ENCODE measurements at regions not wholly inside any gene's neighbourhood (a gene's known extent, or its start where the extent isn't known, plus 50 kb on each side); places are given as distances from the start of the nearest gene placed in this dataset.
"Not testable (repeated sequence)": the region's sequence is repeated elsewhere in the genome, so short reads cannot be mapped to it uniquely, and the experiment has no call there.

DNA sequence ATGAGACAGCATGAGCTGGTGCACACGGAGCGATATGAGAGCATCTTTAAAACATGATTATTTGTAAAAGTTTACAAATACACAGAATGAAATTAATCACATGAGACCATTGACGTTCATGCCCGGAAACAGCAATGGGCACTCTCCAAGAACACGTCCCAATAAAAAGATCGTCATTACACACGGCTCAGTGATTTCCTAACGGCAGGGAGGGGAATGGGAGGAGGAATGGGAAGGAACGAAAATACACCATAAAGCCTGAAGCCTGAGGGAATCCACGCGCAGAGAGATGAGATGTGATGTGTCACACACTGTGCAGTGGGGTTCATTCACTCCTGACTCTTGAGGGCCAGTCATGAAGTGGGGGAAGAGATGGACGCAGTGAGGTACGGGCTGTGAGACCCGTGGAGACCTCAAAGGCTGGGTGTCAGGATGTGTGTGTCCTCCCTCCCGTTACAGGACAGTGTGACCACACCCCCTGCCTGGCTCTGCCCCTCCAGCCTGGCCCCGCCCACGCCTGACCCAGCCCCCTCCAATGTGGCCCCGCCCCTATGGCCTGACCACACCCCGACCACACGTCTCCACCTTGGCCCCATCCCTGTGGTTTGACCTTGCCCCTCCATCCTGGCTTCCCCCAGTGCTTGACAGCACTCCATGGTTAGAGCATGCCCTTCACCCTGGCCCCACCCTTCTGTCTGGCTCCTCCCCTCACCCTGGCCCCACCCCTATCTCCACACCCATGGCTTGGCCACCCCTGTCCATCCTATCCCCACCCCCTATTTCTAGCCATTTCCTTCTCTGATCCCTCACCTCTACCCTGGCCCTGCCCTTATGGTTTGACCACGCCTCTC lies 270.5 kb upstream of the SFSWAP start:
- not testable (repeated sequence) for DNase-seq (ENCODE audit: low spot score)

DNA sequence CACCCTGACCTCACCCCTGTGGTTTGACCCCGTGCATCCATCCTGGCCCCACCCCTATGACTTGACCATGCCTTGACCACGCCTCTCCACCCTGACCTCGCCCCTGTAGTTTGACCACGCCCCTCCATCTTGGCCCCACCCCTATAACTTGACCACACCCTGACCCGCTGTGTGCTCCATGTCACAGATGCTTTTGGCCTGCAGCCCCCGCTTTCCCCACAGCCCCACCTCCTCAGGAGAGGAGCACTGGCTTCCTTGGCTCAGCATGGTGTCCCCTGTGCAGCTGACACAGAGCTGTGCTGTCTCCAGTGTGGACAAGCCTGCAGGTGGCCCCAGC lies 269.9 kb upstream of the SFSWAP start:
- DNase-seq (ENCODE audit: low spot score) = no peak

DNA sequence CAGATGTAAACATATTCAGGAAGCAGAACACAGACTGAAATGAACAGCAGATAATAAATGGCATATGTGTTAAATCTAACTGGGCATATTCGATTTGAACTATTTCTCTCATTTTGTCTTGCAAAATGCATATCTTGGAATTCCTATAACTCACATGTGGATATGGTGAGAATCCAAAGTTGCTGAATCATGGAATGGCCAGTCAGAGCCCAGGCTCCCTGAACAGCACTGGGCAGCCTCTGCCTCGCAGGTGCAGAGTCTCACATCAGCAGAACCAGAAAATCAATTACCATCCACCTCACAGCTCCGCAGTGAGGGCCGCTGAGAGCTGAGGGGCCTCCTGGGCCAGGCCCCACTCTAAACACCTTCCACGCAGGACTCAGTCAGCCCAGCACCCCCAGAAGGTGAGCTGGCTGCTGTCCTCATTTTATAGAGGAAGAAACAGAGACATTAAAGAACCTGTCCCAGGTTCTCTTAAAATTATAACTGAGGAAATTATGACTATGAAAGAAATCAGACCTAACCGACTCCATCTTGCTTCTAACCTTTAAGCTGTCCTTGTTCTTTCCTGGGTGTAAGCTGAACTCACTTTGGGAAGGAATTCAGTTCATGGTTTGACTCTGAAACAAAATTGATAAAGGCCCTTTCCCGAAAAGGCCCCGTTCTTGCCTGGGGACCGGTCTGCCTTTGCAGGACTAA lies 269.1 kb upstream of the SFSWAP start:
- no peak for DNase-seq (ENCODE audit: low spot score)

GRCh38 chr12:131442337-131442918 lies 268.5 kb upstream of the SFSWAP start:
- DNase-seq (ENCODE audit: low spot score) = no peak

DNA sequence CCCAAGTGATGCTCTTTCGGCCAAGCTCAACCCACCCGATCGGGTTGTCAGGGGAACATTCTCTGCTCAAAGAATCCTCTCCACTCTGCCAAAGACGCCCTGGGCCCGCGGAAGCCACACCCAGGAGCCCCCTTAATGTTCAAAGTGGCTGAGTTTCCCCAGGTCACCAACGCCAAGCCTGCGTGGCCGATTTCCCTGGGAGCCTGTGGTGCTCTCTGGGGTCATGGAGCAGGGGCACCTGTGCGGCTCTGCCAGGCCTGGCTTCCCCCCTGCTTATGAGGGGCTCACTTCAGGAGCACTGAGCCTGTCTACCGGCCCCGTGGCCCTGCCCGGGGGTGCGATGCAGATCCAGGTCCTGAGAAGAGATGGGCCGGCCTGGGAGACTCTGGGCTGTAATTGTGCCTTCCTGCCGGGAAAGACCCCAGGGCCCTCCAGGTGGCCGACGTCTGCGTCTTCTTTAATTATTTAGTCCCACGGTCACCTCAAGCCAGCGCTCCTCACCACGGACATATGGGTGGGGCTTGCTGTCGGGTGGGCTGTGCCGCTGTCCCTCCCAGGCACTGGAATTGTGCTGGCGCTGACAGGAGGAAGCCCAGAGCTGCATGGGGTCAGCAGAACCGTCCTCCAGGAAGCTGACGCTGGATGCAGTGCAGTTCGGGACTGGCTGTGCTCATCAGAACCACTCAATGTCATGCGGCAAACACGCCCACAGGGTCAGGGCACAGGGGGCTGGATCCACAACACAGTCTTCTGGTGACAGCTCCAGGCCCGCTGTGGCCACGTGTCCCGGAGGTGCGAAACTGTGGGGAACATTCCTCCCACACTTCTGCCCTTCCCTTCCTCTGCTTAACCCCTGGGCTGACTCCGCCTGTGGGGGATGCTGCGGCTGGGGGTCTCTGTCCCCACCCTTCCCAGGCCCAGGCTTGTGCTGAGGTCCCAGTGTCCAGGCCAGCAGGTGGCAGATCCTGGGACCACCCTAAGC lies 267.6 kb upstream of the SFSWAP start:
- DNase-seq (ENCODE audit: low spot score) = no peak

GRCh38 chr12:131444220-131445164 lies 266.4 kb upstream of the SFSWAP start:
- DNase-seq (ENCODE audit: low spot score) = no peak

GRCh38 chr12:131445184-131445774 lies 265.6 kb upstream of the SFSWAP start:
- no peak for DNase-seq (ENCODE audit: low spot score)

DNA sequence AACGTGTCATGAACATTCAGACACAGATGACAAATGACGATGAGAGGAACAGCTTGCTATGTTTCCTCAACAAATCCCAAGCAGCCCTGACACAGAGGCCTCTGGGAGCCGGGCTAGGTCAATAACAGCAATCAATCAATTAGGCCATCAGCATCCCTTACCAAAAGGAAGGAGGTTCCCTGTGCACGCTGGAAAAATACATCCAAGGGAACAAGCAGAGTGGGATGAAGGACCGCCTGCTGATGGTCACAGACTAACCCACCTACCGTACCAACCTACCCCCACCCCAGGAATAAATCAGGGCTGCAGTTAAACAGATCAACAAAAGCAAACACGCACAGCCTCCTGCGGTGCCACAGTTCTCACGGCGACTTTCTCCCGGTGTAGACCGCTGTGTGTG lies 265.1 kb upstream of the SFSWAP start:
- no peak for DNase-seq (ENCODE audit: low spot score)

GRCh38 chr12:131447636-131448035 lies 263.3 kb upstream of the SFSWAP start:
- DNase-seq (ENCODE audit: low spot score) = not testable (repeated sequence)

- no peak for DNase-seq (ENCODE audit: low spot score)
Measured at GRCh38 chr12:131448254-131448795, 262.6 kb upstream of the SFSWAP start.

- no peak for DNase-seq (ENCODE audit: low spot score)
Measured at GRCh38 chr12:131449027-131449426, 261.9 kb upstream of the SFSWAP start.

- peak; percentile 53 for DNase-seq (ENCODE audit: low spot score)
Measured at GRCh38 chr12:131452444-131452860, 258.4 kb upstream of the SFSWAP start.

GRCh38 chr12:131454418-131455217 lies 256.3 kb upstream of the SFSWAP start:
- DNase-seq (ENCODE audit: low spot score) = peak; percentile 62

DNA sequence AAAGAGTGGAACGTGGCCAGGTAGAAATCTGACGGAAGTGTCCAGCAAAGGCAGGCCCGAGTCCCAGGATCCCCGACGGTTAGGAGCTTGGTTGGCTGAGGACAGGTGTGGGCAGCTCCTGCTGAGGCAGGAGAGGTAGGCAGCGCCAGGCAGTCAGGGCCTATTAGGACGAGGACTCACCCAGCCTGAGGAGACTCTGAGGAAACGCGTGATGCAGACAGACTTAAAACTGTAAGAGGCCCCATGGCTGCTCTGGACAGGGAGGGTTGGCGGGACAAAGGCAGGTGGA lies 255.7 kb upstream of the SFSWAP start:
- DNase-seq (ENCODE audit: low spot score) = no peak

DNA sequence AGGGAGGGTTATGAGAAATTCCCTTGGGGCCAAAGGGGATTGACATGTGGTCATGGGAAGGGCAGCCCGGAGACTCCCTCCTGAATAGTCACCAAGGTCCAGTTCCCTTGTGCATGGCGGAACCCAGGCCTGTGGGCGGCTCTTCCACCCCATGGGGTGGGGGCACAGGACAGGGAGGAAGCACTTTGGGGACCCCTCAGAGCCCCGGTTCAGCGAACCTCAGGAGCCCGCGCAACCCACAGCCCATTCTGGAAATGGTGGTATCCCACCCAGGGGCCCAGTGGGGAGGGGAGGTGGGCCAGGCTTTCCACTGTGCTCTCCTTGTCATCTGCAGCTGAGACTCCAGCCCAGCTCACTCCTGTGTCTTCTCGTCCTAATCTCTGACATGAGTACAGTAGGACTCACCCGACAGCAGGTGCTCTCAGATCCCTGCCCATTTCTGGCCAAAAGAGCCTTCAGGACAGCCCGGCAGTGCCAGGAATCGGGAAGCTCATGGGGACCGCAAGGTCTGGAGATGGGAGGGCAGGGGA lies 255.2 kb upstream of the SFSWAP start:
- no peak for DNase-seq (ENCODE audit: low spot score)

DNA sequence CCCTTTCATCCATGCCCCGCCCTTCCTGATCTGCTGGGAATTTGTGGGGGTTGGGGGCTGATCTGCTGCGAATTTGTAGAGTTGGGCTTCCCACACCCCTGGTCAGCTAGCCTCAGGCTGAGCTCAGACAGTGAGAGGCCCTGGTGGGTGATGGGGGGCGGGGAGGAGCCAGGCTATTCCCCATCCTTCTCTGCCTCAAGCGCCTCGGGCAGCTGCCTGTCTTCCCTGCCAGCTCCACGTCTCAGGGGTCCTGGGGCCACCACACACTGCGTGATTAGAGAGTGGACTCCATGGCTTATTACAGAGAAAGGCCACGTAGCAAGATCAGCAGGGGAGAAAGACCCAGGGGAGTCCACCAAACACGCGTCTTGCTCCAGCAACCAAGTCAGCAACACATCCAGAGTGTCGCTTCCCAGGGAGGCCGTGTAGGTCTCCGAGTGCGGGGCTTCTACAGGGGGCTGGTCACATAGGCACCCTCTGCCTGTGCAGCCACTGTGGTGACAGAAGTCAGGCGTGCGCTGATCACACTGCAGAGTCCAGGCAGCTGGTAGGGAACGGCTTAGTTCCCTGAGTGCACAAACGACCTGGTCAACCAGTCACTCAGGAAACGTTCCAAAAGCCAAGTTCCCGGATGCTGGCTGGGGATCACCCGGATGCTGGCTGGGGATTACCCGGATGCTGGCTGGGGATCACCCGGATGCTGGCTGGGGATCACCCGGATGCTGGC lies 254.4 kb upstream of the SFSWAP start:
- no peak for DNase-seq (ENCODE audit: low spot score)

GRCh38 chr12:131457028-131457310 lies 253.9 kb upstream of the SFSWAP start:
- DNase-seq (ENCODE audit: low spot score) = no peak

- DNase-seq (ENCODE audit: low spot score) = no peak
Measured at GRCh38 chr12:131457331-131458047, 253.4 kb upstream of the SFSWAP start.

Measured in kidney tubule cell (primary cell).